Upper lobe of left lung (tissue), 4 donors: ENCODE measurements at regions not wholly inside any gene's neighbourhood (a gene's known extent, or its start where the extent isn't known, plus 50 kb on each side); places are given as distances from the start of the nearest gene placed in this dataset.

Source experiments
- POLR2A ChIP-seq, 4 donors: fragments of 450-650 bp; IDR thresholded peaks; one replicate each; pipeline ENCODE4 v1.5.1; 2016 to 2017; ENCODE audit warnings: antibody characterized with exemption in 4 of 4, mild to moderate bottlenecking in 2 of 4
- TF ChIP-seq, protein P1 (sequence below), 6 experiments: fragments of 450-650 bp in 4 of 6; fragments of 200-600 bp in 2 of 6; sonication (generic) in 2 of 6; IDR thresholded peaks; one replicate each; pipeline ENCODE4 v1.5.1; 2016 to 2019; ENCODE audit warnings: antibody characterized with exemption in 6 of 6

DNA sequence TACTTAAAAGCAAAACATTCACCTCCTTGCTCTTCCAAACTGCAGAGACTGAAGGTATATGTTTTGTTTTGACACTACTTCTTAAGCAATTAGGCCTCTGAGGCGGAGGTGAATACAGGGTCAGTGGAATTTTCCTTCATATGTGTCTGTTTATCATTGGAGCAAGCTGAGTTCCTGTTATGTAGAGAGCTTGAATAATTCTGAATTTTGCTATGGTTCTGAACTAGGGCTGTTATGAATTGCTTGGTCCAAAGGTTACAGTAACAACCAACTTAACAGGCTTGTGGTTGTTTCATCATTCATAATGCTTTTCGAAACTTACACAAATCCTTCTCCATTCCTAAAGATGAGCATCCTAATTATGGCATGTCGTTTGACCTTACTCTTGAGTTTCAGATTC lies 444.6 kb upstream of the MEF2C start:
- TF ChIP-seq, protein P1, sequence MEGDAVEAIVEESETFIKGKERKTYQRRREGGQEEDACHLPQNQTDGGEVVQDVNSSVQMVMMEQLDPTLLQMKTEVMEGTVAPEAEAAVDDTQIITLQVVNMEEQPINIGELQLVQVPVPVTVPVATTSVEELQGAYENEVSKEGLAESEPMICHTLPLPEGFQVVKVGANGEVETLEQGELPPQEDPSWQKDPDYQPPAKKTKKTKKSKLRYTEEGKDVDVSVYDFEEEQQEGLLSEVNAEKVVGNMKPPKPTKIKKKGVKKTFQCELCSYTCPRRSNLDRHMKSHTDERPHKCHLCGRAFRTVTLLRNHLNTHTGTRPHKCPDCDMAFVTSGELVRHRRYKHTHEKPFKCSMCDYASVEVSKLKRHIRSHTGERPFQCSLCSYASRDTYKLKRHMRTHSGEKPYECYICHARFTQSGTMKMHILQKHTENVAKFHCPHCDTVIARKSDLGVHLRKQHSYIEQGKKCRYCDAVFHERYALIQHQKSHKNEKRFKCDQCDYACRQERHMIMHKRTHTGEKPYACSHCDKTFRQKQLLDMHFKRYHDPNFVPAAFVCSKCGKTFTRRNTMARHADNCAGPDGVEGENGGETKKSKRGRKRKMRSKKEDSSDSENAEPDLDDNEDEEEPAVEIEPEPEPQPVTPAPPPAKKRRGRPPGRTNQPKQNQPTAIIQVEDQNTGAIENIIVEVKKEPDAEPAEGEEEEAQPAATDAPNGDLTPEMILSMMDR (IDR thresholded peaks at IDR 0.05) = no peak
- TF ChIP-seq POLR2A (IDR thresholded peaks at IDR 0.05) = no peak
